RWPE2 (cell line): ENCODE measurements at regions not wholly inside any gene's neighbourhood (a gene's known extent, or its start where the extent isn't known, plus 50 kb on each side); places are given as distances from the start of the nearest gene placed in this dataset.

Experiments
- ATAC-seq: fragments of 200-7000 bp; cut with Tn5 transposase; 3 replicates; pipeline ENCODE4 v1.9.1; 2021; ENCODE audit warnings: low read depth
- DNase-seq: peaks from one replicate; pipeline ENCODE4 v3.0.0-alpha.2; 2020; ENCODE audit warnings: low spot score
- H3K27ac ChIP-seq: fragments of 450-650 bp; 2 replicates; pipeline ENCODE4 v1.5.1; 2017; ENCODE audit warnings: mild to moderate bottlenecking; ENCODE audit not compliant: poor library complexity, severe bottlenecking
- H3K27me3 ChIP-seq: fragments of 250-450 bp; sonication (Bioruptor Pico); 2 replicates; pipeline ENCODE4 v1.5.1; 2021; ENCODE audit warnings: mild to moderate bottlenecking, moderate library complexity; ENCODE audit not compliant: insufficient read depth, poor library complexity, severe bottlenecking
- H3K36me3 ChIP-seq: fragments of 250-450 bp; sonication (Bioruptor Pico); 2 replicates; pipeline ENCODE4 v1.5.1; 2020; ENCODE audit warnings: low read depth, mild to moderate bottlenecking, moderate library complexity
- H3K4me1 ChIP-seq: fragments of 250-450 bp; sonication (Bioruptor Pico); 2 replicates; pipeline ENCODE4 v1.5.1; 2021; ENCODE audit warnings: mild to moderate bottlenecking, moderate library complexity; ENCODE audit not compliant: insufficient read depth, poor library complexity, severe bottlenecking
- H3K4me3 ChIP-seq: fragments of 250-450 bp; sonication (Bioruptor Pico); 2 replicates; pipeline ENCODE4 v1.5.1; 2021; ENCODE audit warnings: mild to moderate bottlenecking, moderate library complexity; ENCODE audit not compliant: severe bottlenecking
- H3K9me3 ChIP-seq: fragments of 250-450 bp; sonication (Bioruptor Pico); 2 replicates; pipeline ENCODE4 v1.5.1; 2021; ENCODE audit warnings: mild to moderate bottlenecking, moderate library complexity; ENCODE audit not compliant: severe bottlenecking
- TF ChIP-seq, protein P1 (sequence below): fragments of 450-650 bp; IDR thresholded peaks from one replicate; pipeline ENCODE4 v1.5.1; 2017; ENCODE audit warnings: mild to moderate bottlenecking, moderate library complexity; ENCODE audit not compliant: poor library complexity, severe bottlenecking

DNA sequence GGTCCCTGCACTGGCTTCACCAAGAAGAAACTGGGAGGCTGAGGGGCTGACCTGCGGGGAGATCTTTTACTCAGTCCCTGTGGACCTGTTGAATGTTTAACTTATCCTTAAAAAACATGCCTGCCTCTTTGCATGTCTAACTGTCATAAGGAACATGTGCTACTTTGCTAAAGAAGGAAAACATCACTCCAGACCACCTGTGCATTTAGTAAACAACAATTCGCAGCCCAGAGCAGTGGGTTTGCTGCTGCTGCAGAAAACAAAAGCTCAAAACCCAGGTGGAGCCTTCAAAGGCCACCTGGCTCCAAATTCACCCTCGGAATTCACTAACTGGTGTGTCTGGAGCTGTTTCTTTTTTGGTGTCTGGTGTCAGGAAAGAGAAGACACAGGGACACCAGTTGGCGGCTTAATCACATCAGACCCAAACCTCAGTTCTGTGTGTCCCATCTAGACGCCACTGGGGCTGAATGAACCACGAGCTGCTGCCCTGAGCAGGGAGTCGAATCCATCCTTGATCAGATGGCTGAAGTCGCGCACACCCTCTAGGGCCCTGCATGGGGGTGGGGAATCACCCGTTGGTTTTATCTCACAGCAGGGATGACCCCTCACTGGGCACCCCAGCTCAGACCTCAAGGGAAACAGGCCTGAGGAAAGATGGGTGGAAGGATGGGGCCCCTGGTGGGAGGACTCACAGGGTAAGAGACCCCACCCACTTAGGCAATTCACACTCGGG lies 344.3 kb downstream of the PREX1 start:
- Histone ChIP-seq H3K27me3 (peaks cover 55% of the 10 kb centered on the region), H3K4me1 (no peaks in the 10 kb centered on the region), H3K4me3 (no peak overlapping the region), H3K9me3 (no peaks in the 10 kb centered on the region), H3K27ac (no peak overlapping the region), H3K36me3 (no peaks in the 10 kb centered on the region)
- DNase-seq (peak; percentile 70), ATAC-seq (no peak)
- TF ChIP-seq, protein P1, sequence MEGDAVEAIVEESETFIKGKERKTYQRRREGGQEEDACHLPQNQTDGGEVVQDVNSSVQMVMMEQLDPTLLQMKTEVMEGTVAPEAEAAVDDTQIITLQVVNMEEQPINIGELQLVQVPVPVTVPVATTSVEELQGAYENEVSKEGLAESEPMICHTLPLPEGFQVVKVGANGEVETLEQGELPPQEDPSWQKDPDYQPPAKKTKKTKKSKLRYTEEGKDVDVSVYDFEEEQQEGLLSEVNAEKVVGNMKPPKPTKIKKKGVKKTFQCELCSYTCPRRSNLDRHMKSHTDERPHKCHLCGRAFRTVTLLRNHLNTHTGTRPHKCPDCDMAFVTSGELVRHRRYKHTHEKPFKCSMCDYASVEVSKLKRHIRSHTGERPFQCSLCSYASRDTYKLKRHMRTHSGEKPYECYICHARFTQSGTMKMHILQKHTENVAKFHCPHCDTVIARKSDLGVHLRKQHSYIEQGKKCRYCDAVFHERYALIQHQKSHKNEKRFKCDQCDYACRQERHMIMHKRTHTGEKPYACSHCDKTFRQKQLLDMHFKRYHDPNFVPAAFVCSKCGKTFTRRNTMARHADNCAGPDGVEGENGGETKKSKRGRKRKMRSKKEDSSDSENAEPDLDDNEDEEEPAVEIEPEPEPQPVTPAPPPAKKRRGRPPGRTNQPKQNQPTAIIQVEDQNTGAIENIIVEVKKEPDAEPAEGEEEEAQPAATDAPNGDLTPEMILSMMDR, result no peak

DNA sequence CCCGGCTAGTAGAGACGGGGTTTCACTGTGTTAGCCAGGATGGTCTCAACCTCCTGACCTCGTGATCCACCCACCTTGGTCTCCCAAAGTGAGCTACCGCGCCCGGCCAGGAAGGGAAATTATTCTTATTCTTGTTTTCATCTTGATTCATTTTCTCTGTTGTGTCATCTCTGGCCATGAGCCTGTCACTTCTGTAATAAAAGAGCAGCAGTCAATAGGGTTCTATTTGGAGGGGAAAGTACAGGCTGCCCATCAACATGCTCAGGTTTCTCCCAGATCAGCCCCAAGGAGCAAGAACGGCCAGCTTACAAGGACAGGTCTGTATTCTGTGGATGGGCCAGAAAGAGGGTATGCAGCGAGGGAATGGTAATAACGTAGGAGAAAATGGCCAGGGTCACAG lies 345.0 kb downstream of the PREX1 start:
- DNase-seq, result peak; percentile 41
- TF ChIP-seq, protein P1, result no peak
- Histone ChIP-seq H3K4me1 (no peaks in the 10 kb centered on the region), H3K36me3 (no peaks in the 10 kb centered on the region), H3K27me3 (peaks cover 62% of the 10 kb centered on the region), H3K9me3 (no peaks in the 10 kb centered on the region), H3K27ac (no peak overlapping the region), H3K4me3 (no peak overlapping the region)
- no peak for ATAC-seq

DNA sequence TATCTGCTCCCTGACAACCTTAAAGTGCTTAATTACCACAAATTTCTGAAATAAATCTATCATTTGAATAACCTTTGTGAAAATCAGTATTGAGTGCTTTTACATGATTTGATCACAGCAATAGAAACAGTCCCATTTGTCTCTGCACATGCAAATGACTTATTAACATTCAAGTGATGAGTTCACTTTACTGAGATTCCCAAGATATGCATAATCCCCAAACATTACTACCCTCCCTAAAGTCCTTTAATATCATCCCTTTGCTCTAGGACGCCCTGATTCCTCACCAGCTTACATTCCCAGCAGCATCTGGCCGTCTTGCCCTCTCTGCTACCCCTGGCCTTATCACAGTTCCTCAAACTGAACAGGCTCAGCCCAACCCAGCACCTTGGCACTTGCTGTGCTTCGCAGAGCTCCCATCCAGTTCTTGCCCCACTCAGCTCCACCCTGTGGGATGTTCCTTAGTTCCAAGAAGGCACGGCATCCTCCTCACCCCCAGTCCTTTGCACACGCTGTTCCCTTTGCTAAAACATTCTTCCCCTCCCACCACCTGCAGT lies 347.5 kb downstream of the PREX1 start:
- ATAC-seq (no peak), DNase-seq (no peak)
- Histone ChIP-seq H3K27me3 (peaks cover 74% of the 10 kb centered on the region), H3K27ac (no peak overlapping the region), H3K9me3 (no peaks in the 10 kb centered on the region), H3K4me1 (no peaks in the 10 kb centered on the region), H3K4me3 (no peak overlapping the region), H3K36me3 (no peaks in the 10 kb centered on the region)
- TF ChIP-seq, protein P1, result no peak

DNA sequence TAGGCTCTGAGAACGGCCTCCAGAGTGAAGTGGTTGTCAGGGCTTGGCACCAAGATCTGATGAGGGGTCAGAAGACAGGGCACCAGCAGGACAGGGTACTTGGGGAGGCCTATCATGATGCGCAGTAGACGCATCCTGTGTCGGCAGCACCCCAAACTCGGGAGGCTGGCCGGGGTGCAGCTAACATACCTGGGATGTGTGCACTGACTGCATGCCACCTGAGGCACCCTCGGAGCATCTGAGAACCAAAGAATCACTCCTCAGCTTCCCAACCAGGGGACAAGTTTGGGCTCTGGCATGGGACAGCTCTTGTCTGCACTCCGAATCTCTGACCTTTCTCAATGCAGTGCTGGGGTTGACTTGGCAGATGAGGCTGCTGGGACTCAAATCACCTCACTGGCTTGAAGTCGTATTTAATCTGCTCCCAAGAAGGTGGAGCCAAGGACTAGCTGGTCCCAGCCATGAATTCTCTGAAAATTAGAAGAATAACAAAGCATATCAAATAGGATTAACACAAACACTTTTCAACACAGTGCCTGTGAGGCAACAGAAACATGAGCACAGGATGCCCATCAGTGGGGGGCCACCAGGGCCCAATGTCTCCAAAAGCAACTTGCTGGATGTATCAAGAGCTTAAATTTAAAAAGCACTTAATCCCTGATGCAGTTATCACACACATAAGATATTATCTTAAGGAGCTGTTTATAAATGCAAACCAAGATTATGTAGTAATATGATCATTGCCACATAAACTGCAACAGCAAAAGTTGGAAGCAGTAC lies 348.8 kb downstream of the PREX1 start:
- ATAC-seq (no peak), DNase-seq (no peak)
- TF ChIP-seq, protein P1, result no peak
- H3K27me3 ChIP-seq, result peaks cover 77% of the 10 kb centered on the region
- no peaks in the 10 kb centered on the region for H3K9me3 ChIP-seq
- no peaks in the 10 kb centered on the region for H3K4me1 ChIP-seq
- no peak overlapping the region for H3K27ac ChIP-seq
- H3K36me3 ChIP-seq, result no peaks in the 10 kb centered on the region
- H3K4me3 ChIP-seq, result no peak overlapping the region
